PC-9 (cell line): ENCODE measurements at regions not wholly inside any gene's neighbourhood (a gene's known extent, or its start where the extent isn't known, plus 50 kb on each side); places are given as distances from the start of the nearest gene placed in this dataset.

Source experiments
- BruUV-seq: library from RNA; stranded (reverse); fragments of 400-500 nt; replicated peaks from 2 replicates; lab custom pipeline; 2021; lab: Mats Ljungman, UMichigan
- CTCF ChIA-PET: fragments of 300-600 bp; sonication (Branson Sonifier 250); formaldehyde crosslinking; loops from one replicate; lab custom pipeline; 2022; ENCODE audit warnings: antibody characterized with exemption; lab: Charles Lee
- POLR2A ChIA-PET: fragments of 300-600 bp; sonication (Branson Sonifier 250); formaldehyde crosslinking; loops from one replicate; lab custom pipeline; 2022; ENCODE audit warnings: antibody characterized with exemption; ENCODE audit not compliant: unreplicated experiment; lab: Charles Lee
- DNase-seq, 2 experiments: peaks; one replicate each; pipeline versions ENCODE4 v3.0.0 to v3.0.0-alpha.2; 2015 to 2022; ENCODE audit warnings: mixed read lengths in 1 of 2
- H2AFZ ChIP-seq: fragments of 200-600 bp; sonication (generic); 2 replicates; pipeline ENCODE4 v1.8.1; 2017; ENCODE audit warnings: antibody characterized with exemption
- H3F3A ChIP-seq: fragments of 200-600 bp; sonication (generic); 2 replicates; pipeline ENCODE4 v1.8.1; 2017; ENCODE audit warnings: antibody characterized with exemption, mild to moderate bottlenecking, low read depth; ENCODE audit not compliant: insufficient read depth
- H3K27ac ChIP-seq: fragments of 200-600 bp; sonication (generic); 2 replicates; pipeline ENCODE4 v1.6.1; 2016; ENCODE audit warnings: mixed run types
- H3K27me3 ChIP-seq: fragments of 200-600 bp; sonication (generic); 2 replicates; pipeline ENCODE4 v1.6.1; 2016; ENCODE audit warnings: low read depth, mixed run types; ENCODE audit not compliant: insufficient read depth
- H3K36me3 ChIP-seq: fragments of 200-600 bp; sonication (generic); 2 replicates; pipeline ENCODE4 v1.6.1; 2016; ENCODE audit warnings: low read depth, mixed run types
- H3K4me1 ChIP-seq: fragments of 200-600 bp; sonication (generic); replicated peaks from 2 replicates; pipeline ENCODE4 v1.6.1; 2016; ENCODE audit warnings: mixed run types; ENCODE audit not compliant: insufficient read depth
- H3K4me2 ChIP-seq: fragments of 200-600 bp; sonication (generic); 2 replicates; pipeline ENCODE4 v1.6.1; 2017; ENCODE audit warnings: mixed run types
- H3K4me3 ChIP-seq: fragments of 200-600 bp; sonication (generic); 2 replicates; pipeline ENCODE4 v1.6.1; 2016; ENCODE audit warnings: mixed run types
- H3K79me2 ChIP-seq: fragments of 200-600 bp; sonication (generic); 2 replicates; pipeline ENCODE4 v1.6.1; 2017; ENCODE audit warnings: low read depth, mixed run types
- H3K9me2 ChIP-seq: fragments of 200-600 bp; sonication (generic); 2 replicates; pipeline ENCODE4 v1.8.1; 2017; ENCODE audit warnings: mild to moderate bottlenecking; ENCODE audit not compliant: insufficient read depth
- H3K9me3 ChIP-seq: fragments of 200-600 bp; sonication (generic); 2 replicates; pipeline ENCODE4 v1.8.1; 2016; ENCODE audit warnings: low read depth; ENCODE audit not compliant: insufficient read depth
- H4K20me1 ChIP-seq: fragments of 200-600 bp; sonication (generic); 2 replicates; pipeline ENCODE4 v1.8.1; 2017; ENCODE audit not compliant: insufficient read depth
- EZH2 ChIP-seq: fragments of 200-600 bp; sonication (generic); IDR thresholded peaks from 2 replicates; pipeline ENCODE4 v1.8.0; 2017; ENCODE audit warnings: antibody characterized with exemption, low read depth
- intact Hi-C: fragments of 100-400 bp; cut with micrococcal nuclease; formaldehyde crosslinking; loops from one replicate; pipeline ENCODE4 v1.10.0; 2022; ENCODE audit not compliant: unreplicated experiment
- TF ChIP-seq, protein P1 (sequence below): fragments of 200-600 bp; sonication (generic); conservative IDR thresholded peaks from 2 replicates; pipeline ENCODE4 v1.6.1; 2017; ENCODE audit warnings: mixed run types, antibody characterized with exemption, mild to moderate bottlenecking, moderate library complexity

GRCh38 chr3:20787005-20787404, 601.0 kb upstream of the SGO1 start:
- TF ChIP-seq, protein P1, sequence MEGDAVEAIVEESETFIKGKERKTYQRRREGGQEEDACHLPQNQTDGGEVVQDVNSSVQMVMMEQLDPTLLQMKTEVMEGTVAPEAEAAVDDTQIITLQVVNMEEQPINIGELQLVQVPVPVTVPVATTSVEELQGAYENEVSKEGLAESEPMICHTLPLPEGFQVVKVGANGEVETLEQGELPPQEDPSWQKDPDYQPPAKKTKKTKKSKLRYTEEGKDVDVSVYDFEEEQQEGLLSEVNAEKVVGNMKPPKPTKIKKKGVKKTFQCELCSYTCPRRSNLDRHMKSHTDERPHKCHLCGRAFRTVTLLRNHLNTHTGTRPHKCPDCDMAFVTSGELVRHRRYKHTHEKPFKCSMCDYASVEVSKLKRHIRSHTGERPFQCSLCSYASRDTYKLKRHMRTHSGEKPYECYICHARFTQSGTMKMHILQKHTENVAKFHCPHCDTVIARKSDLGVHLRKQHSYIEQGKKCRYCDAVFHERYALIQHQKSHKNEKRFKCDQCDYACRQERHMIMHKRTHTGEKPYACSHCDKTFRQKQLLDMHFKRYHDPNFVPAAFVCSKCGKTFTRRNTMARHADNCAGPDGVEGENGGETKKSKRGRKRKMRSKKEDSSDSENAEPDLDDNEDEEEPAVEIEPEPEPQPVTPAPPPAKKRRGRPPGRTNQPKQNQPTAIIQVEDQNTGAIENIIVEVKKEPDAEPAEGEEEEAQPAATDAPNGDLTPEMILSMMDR: no peak
- no peak for TF ChIP-seq EZH2
- Histone ChIP-seq H4K20me1 (no peaks in the 10 kb centered on the region; the same call in 1 of the 2 replicates), H3K79me2 (no peaks in the 10 kb centered on the region), H3K9me2 (no peaks in the 10 kb centered on the region), H3K4me2 (no peak overlapping the region), H3K9me3 (no peaks in the 10 kb centered on the region), H3K36me3 (no peaks in the 10 kb centered on the region), H3K4me3 (no peak overlapping the region), H3K27ac (no peak overlapping the region), H3K4me1 (no peaks in the 10 kb centered on the region), H2AFZ (no peak overlapping the region), H3F3A (no peaks in the 10 kb centered on the region), H3K27me3 (no peaks in the 10 kb centered on the region)
- BruUV-seq: no TSS peak
- CTCF ChIA-PET: no interaction called here
- intact Hi-C loops: no loop called here
- POLR2A ChIA-PET: no interaction called here
- no peak for DNase-seq

- no peak for DNase-seq
- Histone ChIP-seq H4K20me1 (no peaks in the 10 kb centered on the region), H3K79me2 (no peaks in the 10 kb centered on the region), H3K9me3 (no peaks in the 10 kb centered on the region), H3K9me2 (peaks cover 4% of the 10 kb centered on the region; the same call in 1 of the 2 replicates), H3K27ac (no peak overlapping the region), H3K4me3 (no peak overlapping the region), H3K27me3 (no peaks in the 10 kb centered on the region), H2AFZ (no peak overlapping the region), H3K4me1 (no peaks in the 10 kb centered on the region), H3K36me3 (no peaks in the 10 kb centered on the region), H3F3A (no peaks in the 10 kb centered on the region), H3K4me2 (no peak overlapping the region)
- no peak for TF ChIP-seq EZH2
- TF ChIP-seq, protein P1: no peak
- intact Hi-C loops: loop anchor here (10.0 kb wide), 1 partner anchor 138 kb away; no protein-coding TSS in a partner anchor
- POLR2A ChIA-PET: no interaction called here
- CTCF ChIA-PET: interaction anchor here (0.7 kb wide), 1 partner anchor 14 kb away, joined by 10 read pairs; no protein-coding TSS in a partner anchor
- no TSS peak for BruUV-seq
These were observed 590.7 kb upstream of the SGO1 start for GRCh38 chr3:20776692-20777091.

- Histone ChIP-seq H3K36me3 (no peaks in the 10 kb centered on the region), H3K9me3 (no peaks in the 10 kb centered on the region), H3K4me1 (no peaks in the 10 kb centered on the region), H3K27ac (no peak overlapping the region), H4K20me1 (no peaks in the 10 kb centered on the region), H3F3A (no peaks in the 10 kb centered on the region), H3K27me3 (no peaks in the 10 kb centered on the region), H3K9me2 (peaks cover 4% of the 10 kb centered on the region; the same call in 1 of the 2 replicates), H3K79me2 (no peaks in the 10 kb centered on the region), H3K4me2 (no peak overlapping the region), H3K4me3 (no peak overlapping the region), H2AFZ (no peak overlapping the region)
- BruUV-seq: no TSS peak
- intact Hi-C loops: loop anchor here (10.0 kb wide), 1 partner anchor 139 kb away; no protein-coding TSS in a partner anchor
- ChIA-PET POLR2A (no interaction called here), CTCF (interaction anchor here (0.7 kb wide), 1 partner anchor 14 kb away, joined by 10 read pairs; no protein-coding TSS in a partner anchor)
- DNase-seq: no peak
- no peak for TF ChIP-seq EZH2
- TF ChIP-seq, protein P1: no peak
These were observed 590.3 kb upstream of the SGO1 start for GRCh38 chr3:20776286-20776685.
